Ammon's horn (tissue), 1 donor: ENCODE measurements at regions not wholly inside any gene's neighbourhood (a gene's known extent, or its start where the extent isn't known, plus 50 kb on each side); places are given as distances from the start of the nearest gene placed in this dataset.
"Not testable (repeated sequence)": the region's sequence is repeated elsewhere in the genome, so short reads cannot be mapped to it uniquely, and the experiment has no call there.

Source experiments
- DNase-seq: peaks from one replicate; pipeline ENCODE4 v3.0.0-alpha.2; 2016; ENCODE audit warnings: low spot score

GRCh38 chr2:111667542-111668273, 216.3 kb downstream of the ANAPC1 start:
- no peak for DNase-seq

GRCh38 chr2:111668274-111668616, 215.7 kb downstream of the ANAPC1 start:
- DNase-seq, result no peak

GRCh38 chr2:111668741-111669140, 215.3 kb downstream of the ANAPC1 start:
- DNase-seq, result no peak

GRCh38 chr2:111669928-111670695, 213.9 kb downstream of the ANAPC1 start:
- no peak for DNase-seq

GRCh38 chr2:111670776-111671175, 213.2 kb downstream of the ANAPC1 start:
- no peak for DNase-seq

GRCh38 chr2:111671426-111672150, 212.4 kb downstream of the ANAPC1 start:
- no peak for DNase-seq

- DNase-seq, result not testable (repeated sequence)
These were observed 211.4 kb downstream of the ANAPC1 start for GRCh38 chr2:111672641-111673040.

- DNase-seq, result no peak
These were observed 210.5 kb downstream of the ANAPC1 start for GRCh38 chr2:111673526-111673925.

GRCh38 chr2:111675419-111676194, 208.4 kb downstream of the ANAPC1 start:
- DNase-seq, result no peak

GRCh38 chr2:111676291-111676822, 207.6 kb downstream of the ANAPC1 start:
- no peak for DNase-seq

GRCh38 chr2:111678161-111678560, 205.8 kb downstream of the ANAPC1 start:
- no peak for DNase-seq

- DNase-seq, result no peak
These were observed 205.3 kb downstream of the ANAPC1 start for GRCh38 chr2:111678651-111679050.

- DNase-seq, result no peak
These were observed 204.8 kb downstream of the ANAPC1 start for GRCh38 chr2:111679202-111679601.

- no peak for DNase-seq
These were observed 199.4 kb downstream of the ANAPC1 start for GRCh38 chr2:111684611-111685010.

GRCh38 chr2:111685342-111685741, 198.7 kb downstream of the ANAPC1 start:
- DNase-seq, result no peak

- DNase-seq, result no peak
These were observed 197.0 kb downstream of the ANAPC1 start for GRCh38 chr2:111686994-111687393.

GRCh38 chr2:111687911-111688310, 196.1 kb downstream of the ANAPC1 start:
- no peak for DNase-seq

GRCh38 chr2:111688482-111688881, 195.5 kb downstream of the ANAPC1 start:
- no peak for DNase-seq

GRCh38 chr2:111689174-111689573, 194.8 kb downstream of the ANAPC1 start:
- DNase-seq, result no peak

- DNase-seq, result no peak
These were observed 194.1 kb downstream of the ANAPC1 start for GRCh38 chr2:111689941-111690340.

- no peak for DNase-seq
These were observed 192.7 kb downstream of the ANAPC1 start for GRCh38 chr2:111691164-111691875.
